ENCODE measurements at regions not wholly inside any gene's neighbourhood (a gene's known extent, or its start where the extent isn't known, plus 50 kb on each side); places are given as distances from the start of the nearest gene placed in this dataset.

DNA sequence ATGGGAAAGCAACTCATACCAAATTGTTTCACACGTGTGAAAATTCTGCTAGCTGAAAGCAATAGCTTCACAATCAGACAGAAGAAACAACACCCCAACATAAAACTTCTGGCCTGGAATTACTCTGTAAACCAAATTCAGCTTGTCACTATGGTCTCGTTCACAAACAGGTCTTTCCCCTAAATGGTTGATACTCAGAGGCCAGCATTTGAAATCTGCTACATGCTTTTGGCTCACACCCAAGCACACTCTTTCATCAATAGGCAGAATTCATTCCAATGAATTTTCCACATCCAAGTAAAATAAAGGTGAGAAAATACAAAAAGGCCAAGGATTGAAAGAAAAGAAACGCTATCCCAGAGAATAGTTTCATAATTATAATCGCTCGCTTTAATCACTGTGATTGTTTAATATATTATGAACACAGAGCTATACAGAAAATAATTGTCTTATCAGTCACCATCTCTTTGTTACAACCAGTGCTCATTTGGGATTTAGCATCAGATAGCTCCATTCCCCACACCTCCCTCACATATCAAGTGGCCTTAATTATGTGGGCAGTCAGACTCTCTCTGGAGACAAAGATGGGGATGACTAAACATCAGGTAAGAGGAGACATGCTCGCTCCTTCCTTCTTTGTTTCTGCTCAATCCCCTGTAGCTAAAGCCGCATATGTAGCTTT, 503.8 kb upstream of the ARRDC4 start:
- DNase-seq (ENCODE audit: low spot score in 2 of 2): no peak
- H3K27me3 ChIP-seq (ENCODE audit: low read depth): no peaks in the 10 kb centered on the region
- no peaks in the 10 kb centered on the region for H3K36me3 ChIP-seq (replicated peaks)
- no peak overlapping the region for H3K4me3 ChIP-seq
- no peaks in the 10 kb centered on the region for H3K4me1 ChIP-seq
- in situ Hi-C loops (cut with MboI; ENCODE audit: low sequenced_read_pairs): no loop called here
- no peaks in the 10 kb centered on the region for H3K9me3 ChIP-seq

DNA sequence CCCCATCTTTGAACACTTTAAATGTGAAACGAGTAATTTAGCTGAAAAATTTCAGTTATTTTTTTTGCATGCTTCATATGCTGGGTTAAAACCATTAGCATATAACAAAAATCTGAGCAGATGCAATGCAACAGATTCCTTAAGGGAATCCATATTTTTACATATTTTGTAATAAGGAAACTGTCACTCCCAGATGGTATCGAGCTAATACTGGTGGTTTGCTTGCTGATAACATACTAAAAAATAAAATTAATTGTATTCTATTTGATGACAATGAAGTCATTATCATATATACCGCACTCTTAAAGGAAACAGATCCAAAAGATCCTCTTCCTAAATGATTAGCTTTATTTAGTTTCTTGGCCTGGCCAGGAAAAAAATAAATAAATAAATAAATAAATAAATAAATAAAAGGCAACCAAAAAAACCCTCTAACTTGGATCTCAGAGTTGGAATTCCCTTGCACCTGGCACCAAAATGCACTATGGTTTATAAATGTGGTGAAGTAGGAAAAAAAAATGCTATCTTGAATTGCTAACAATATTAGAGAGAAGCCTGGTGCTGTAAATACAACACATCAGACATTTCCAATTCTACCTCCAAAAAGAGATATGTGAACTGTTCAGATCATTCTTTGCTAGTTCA, 503.2 kb upstream of the ARRDC4 start:
- DNase-seq (ENCODE audit: low spot score in 2 of 2): no peak
- Histone ChIP-seq H3K36me3 (replicated peaks) (no peaks in the 10 kb centered on the region), H3K4me3 (no peak overlapping the region), H3K27me3 (ENCODE audit: low read depth) (no peaks in the 10 kb centered on the region), H3K9me3 (no peaks in the 10 kb centered on the region), H3K4me1 (no peaks in the 10 kb centered on the region)
- in situ Hi-C loops (cut with MboI; ENCODE audit: low sequenced_read_pairs): no loop called here

DNA sequence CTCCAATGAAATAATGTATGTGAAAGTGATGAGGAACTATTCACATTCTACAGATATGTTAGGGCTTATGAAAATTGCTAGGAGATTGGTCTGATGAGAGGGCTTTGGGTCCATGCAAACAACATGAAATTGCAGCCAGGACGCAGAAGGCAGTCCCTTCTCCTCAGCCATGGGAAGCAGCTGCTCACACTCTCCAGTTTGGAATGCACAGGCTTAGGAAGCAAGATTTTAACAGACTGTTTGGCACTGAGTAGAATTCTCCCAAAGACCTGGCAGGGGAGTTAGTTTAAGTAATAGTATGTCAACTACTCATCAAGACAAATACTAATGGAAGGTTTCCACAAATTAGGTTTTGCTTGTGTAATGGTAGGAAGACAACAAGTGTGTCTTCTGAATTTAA, 500.7 kb upstream of the ARRDC4 start:
- in situ Hi-C loops (cut with MboI; ENCODE audit: low sequenced_read_pairs): no loop called here
- DNase-seq (ENCODE audit: low spot score in 2 of 2): no peak
- H3K36me3 ChIP-seq (replicated peaks): no peaks in the 10 kb centered on the region

DNA sequence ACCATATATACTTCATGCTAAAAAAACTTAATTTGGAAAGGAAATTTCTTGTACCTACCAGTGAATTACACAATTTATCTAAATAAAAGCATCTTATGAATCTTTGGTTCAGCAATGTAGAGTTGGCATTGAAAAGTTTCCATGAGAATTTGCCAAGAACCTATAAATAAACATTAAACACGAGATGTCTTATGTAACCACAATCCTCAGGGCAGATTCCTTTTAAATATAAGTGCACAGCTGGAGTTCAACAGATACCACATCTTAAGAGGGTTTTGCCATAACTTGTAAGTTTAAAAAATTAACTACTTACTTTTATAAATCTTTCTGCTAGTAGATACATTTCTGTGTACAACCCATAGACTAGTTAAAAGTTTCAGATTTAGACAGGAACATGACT, 499.3 kb upstream of the ARRDC4 start:
- Histone ChIP-seq H3K36me3 (replicated peaks) (no peaks in the 10 kb centered on the region), H3K4me3 (no peak overlapping the region), H3K27me3 (ENCODE audit: low read depth) (no peaks in the 10 kb centered on the region), H3K9me3 (no peaks in the 10 kb centered on the region), H3K4me1 (no peaks in the 10 kb centered on the region)
- in situ Hi-C loops (cut with MboI; ENCODE audit: low sequenced_read_pairs): no loop called here
- no peak for DNase-seq (ENCODE audit: low spot score in 2 of 2)

More for the DNA sequence above, 500.7 kb upstream of the ARRDC4 start:
- Histone ChIP-seq H3K4me1 (no peaks in the 10 kb centered on the region), H3K27me3 (ENCODE audit: low read depth) (no peaks in the 10 kb centered on the region), H3K4me3 (no peak overlapping the region), H3K9me3 (no peaks in the 10 kb centered on the region)

- in situ Hi-C loops (cut with MboI; ENCODE audit: low sequenced_read_pairs): no loop called here
- DNase-seq (ENCODE audit: low spot score in 2 of 2): no peak
- Histone ChIP-seq H3K36me3 (replicated peaks) (no peaks in the 10 kb centered on the region), H3K9me3 (no peaks in the 10 kb centered on the region), H3K4me1 (no peaks in the 10 kb centered on the region), H3K4me3 (no peak overlapping the region), H3K27me3 (ENCODE audit: low read depth) (no peaks in the 10 kb centered on the region)
Observed at GRCh38 chr15:97463696-97464095, 496.8 kb upstream of the ARRDC4 start.

GRCh38 chr15:97470417-97470816, 490.1 kb upstream of the ARRDC4 start:
- DNase-seq (ENCODE audit: low spot score in 2 of 2): no peak
- in situ Hi-C loops (cut with MboI; ENCODE audit: low sequenced_read_pairs): no loop called here
- H3K4me1 ChIP-seq: no peaks in the 10 kb centered on the region
- H3K4me3 ChIP-seq: no peak overlapping the region
- no peaks in the 10 kb centered on the region for H3K27me3 ChIP-seq (ENCODE audit: low read depth)
- no peaks in the 10 kb centered on the region for H3K9me3 ChIP-seq
- H3K36me3 ChIP-seq (replicated peaks): no peaks in the 10 kb centered on the region

GRCh38 chr15:97473627-97474026, 486.9 kb upstream of the ARRDC4 start:
- DNase-seq (ENCODE audit: low spot score in 2 of 2): no peak
- H3K4me1 ChIP-seq: no peaks in the 10 kb centered on the region
- H3K4me3 ChIP-seq: no peak overlapping the region
- H3K36me3 ChIP-seq (replicated peaks): no peaks in the 10 kb centered on the region
- H3K9me3 ChIP-seq: no peaks in the 10 kb centered on the region
- in situ Hi-C loops (cut with MboI; ENCODE audit: low sequenced_read_pairs): no loop called here
- H3K27me3 ChIP-seq (ENCODE audit: low read depth): no peaks in the 10 kb centered on the region

GRCh38 chr15:97479957-97480356, 480.5 kb upstream of the ARRDC4 start:
- Histone ChIP-seq H3K4me3 (no peak overlapping the region), H3K27me3 (ENCODE audit: low read depth) (no peaks in the 10 kb centered on the region), H3K4me1 (no peaks in the 10 kb centered on the region), H3K9me3 (no peaks in the 10 kb centered on the region), H3K36me3 (replicated peaks) (no peaks in the 10 kb centered on the region)
- no peak for DNase-seq (ENCODE audit: low spot score in 2 of 2)
- in situ Hi-C loops (cut with MboI; ENCODE audit: low sequenced_read_pairs): no loop called here

GRCh38 chr15:97482521-97482920, 478.0 kb upstream of the ARRDC4 start:
- H3K9me3 ChIP-seq: no peaks in the 10 kb centered on the region
- no peaks in the 10 kb centered on the region for H3K36me3 ChIP-seq (replicated peaks)
- H3K4me1 ChIP-seq: no peaks in the 10 kb centered on the region
- no peak overlapping the region for H3K4me3 ChIP-seq
- no peaks in the 10 kb centered on the region for H3K27me3 ChIP-seq (ENCODE audit: low read depth)
- no peak for DNase-seq (ENCODE audit: low spot score in 2 of 2)
- in situ Hi-C loops (cut with MboI; ENCODE audit: low sequenced_read_pairs): no loop called here

DNA sequence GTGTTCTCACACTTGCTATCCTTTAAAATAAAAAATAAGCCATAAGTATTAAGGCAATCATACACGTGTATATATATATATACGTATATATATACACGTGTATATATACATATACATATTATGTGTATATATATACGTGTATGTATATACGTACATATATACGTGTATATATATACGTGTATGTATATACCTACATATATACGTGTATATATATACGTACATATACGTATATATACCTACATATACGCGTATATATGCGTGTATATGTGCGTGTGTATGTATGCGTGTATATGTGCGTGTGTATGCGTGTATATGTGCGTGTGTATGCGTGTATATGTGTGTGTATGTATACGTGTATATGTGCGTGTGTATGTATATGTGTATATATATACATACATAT, 477.3 kb upstream of the ARRDC4 start:
- in situ Hi-C loops (cut with MboI; ENCODE audit: low sequenced_read_pairs): no loop called here
- Histone ChIP-seq H3K4me3 (no peak overlapping the region), H3K4me1 (no peaks in the 10 kb centered on the region), H3K9me3 (no peaks in the 10 kb centered on the region), H3K36me3 (replicated peaks) (no peaks in the 10 kb centered on the region), H3K27me3 (ENCODE audit: low read depth) (no peaks in the 10 kb centered on the region)
- DNase-seq (ENCODE audit: low spot score in 2 of 2): no peak

DNA sequence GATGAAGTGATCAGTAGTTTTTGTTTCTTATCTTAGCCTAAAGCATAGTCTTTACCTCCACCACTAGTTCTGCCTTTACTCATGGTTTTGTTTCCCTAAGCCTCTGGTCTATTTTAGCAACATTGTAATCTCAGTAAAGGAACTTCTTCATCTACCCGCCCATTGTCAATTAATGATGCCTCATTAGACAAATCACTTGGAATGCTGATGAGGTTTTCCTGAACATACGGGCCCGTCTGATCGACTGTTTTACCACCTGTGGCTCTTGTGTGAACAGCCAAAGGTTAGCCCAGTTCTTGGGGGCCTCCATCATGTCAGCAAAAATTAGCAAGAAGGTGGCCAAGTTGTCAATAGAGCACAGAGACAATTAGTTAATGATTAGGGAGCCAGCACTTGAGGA, 470.1 kb upstream of the ARRDC4 start:
- Histone ChIP-seq H3K4me1 (no peaks in the 10 kb centered on the region), H3K4me3 (no peak overlapping the region), H3K36me3 (replicated peaks) (no peaks in the 10 kb centered on the region), H3K27me3 (ENCODE audit: low read depth) (no peaks in the 10 kb centered on the region), H3K9me3 (no peaks in the 10 kb centered on the region)
- in situ Hi-C loops (cut with MboI; ENCODE audit: low sequenced_read_pairs): no loop called here
- DNase-seq (ENCODE audit: low spot score in 2 of 2): no peak

DNA sequence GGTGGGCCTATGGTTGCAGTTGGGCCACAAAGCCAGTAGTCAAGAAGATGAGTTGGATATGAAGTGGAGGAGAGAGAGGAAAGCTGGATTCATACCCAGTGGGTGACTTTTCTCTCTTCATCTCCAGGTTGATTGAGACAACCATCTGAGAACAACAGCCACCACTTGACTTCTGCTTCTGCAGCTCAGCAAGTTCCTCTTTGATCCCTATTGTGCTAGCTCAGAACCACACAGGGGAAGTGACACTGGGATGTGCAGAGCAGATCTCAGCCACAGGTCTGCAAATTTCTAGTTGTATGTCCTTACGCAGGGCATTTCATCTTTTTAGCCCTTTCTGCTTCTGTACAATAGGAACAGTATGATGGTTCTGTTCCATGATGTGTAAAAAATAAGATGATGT, 459.2 kb upstream of the ARRDC4 start:
- in situ Hi-C loops (cut with MboI; ENCODE audit: low sequenced_read_pairs): no loop called here

GRCh38 chr15:97502038-97502437, 458.5 kb upstream of the ARRDC4 start:
- Histone ChIP-seq H3K9me3 (no peaks in the 10 kb centered on the region), H3K4me1 (no peaks in the 10 kb centered on the region), H3K4me3 (no peak overlapping the region), H3K36me3 (replicated peaks) (no peaks in the 10 kb centered on the region), H3K27me3 (ENCODE audit: low read depth) (no peaks in the 10 kb centered on the region)
- in situ Hi-C loops (cut with MboI; ENCODE audit: low sequenced_read_pairs): no loop called here
- no peak for DNase-seq (ENCODE audit: low spot score in 2 of 2)

More for the DNA sequence above, 459.2 kb upstream of the ARRDC4 start:
- no peaks in the 10 kb centered on the region for H3K36me3 ChIP-seq (replicated peaks)
- H3K9me3 ChIP-seq: no peaks in the 10 kb centered on the region
- H3K4me1 ChIP-seq: no peaks in the 10 kb centered on the region
- H3K27me3 ChIP-seq (ENCODE audit: low read depth): no peaks in the 10 kb centered on the region
- no peak overlapping the region for H3K4me3 ChIP-seq
- no peak for DNase-seq (ENCODE audit: low spot score in 2 of 2)

DNA sequence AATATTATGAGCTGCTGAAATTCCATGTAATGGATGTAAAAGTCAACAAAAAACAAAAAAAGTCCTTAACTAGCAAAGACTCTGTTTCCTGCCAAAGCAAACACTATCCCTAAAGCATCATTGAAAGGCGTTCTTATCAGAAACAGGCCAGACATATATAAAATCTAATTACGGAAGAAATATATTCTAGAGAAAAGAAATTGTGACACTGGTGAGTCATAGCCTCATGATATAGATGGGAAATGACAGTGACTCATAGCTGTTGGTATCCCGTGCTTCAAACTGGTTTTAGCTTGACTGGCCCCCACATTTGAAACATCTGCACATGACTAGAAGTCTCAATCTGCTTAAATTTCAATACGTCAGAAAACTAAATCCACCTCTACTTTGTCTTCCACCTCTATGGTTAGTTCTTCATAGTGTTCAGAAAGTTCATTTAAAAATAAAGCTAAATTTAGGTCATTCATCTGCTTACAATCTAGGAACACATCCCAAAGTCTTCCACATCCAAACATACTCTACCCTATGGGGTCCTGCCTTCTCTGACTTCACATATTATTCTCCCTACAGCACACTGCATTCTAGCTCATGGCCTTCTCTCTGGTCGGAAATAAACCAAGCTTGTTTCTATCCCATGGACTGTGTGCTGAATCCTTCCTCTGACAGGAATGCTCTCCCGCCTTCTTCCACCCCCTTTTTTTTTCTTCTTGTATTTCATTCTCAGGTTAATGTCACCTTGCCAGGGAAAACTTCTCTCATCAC, 456.3 kb upstream of the ARRDC4 start:
- H3K27me3 ChIP-seq (ENCODE audit: low read depth): no peaks in the 10 kb centered on the region
- H3K9me3 ChIP-seq: no peaks in the 10 kb centered on the region
- H3K4me3 ChIP-seq: no peak overlapping the region
- no peaks in the 10 kb centered on the region for H3K36me3 ChIP-seq (replicated peaks)
- in situ Hi-C loops (cut with MboI; ENCODE audit: low sequenced_read_pairs): no loop called here
- H3K4me1 ChIP-seq: no peaks in the 10 kb centered on the region
- DNase-seq (ENCODE audit: low spot score in 2 of 2): no peak

Measured in HAP-1 (cell line).